ENCODE measurements at regions not wholly inside any gene's neighbourhood (a gene's known extent, or its start where the extent isn't known, plus 50 kb on each side); places are given as distances from the start of the nearest gene placed in this dataset.

DNA sequence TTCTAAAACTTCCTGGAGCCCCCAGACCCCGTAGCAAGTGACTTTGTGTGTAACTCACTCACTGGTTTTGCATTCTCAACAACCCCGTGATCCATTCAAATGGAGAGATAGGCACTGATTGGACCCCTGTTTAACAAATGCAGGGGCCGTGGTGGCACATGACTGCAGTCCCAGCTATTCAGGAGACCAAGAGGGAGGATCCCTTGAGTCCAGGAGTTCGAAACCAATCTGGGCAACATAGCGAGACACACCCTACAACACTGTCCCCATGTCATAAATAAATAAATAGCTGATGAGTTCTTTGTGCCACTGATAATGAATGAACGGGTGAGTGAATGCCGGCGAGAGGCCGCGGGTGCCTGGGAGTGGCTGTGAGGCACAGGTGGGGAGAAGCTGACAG lies 59.4 kb upstream of the PAX7 start:
- TF ChIP-seq, protein P1, sequence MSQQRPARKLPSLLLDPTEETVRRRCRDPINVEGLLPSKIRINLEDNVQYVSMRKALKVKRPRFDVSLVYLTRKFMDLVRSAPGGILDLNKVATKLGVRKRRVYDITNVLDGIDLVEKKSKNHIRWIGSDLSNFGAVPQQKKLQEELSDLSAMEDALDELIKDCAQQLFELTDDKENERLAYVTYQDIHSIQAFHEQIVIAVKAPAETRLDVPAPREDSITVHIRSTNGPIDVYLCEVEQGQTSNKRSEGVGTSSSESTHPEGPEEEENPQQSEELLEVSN (IDR thresholded peaks at IDR 0.05; ENCODE audit: borderline replicate concordance, low read depth): no peak
- TF ChIP-seq, protein P2, sequence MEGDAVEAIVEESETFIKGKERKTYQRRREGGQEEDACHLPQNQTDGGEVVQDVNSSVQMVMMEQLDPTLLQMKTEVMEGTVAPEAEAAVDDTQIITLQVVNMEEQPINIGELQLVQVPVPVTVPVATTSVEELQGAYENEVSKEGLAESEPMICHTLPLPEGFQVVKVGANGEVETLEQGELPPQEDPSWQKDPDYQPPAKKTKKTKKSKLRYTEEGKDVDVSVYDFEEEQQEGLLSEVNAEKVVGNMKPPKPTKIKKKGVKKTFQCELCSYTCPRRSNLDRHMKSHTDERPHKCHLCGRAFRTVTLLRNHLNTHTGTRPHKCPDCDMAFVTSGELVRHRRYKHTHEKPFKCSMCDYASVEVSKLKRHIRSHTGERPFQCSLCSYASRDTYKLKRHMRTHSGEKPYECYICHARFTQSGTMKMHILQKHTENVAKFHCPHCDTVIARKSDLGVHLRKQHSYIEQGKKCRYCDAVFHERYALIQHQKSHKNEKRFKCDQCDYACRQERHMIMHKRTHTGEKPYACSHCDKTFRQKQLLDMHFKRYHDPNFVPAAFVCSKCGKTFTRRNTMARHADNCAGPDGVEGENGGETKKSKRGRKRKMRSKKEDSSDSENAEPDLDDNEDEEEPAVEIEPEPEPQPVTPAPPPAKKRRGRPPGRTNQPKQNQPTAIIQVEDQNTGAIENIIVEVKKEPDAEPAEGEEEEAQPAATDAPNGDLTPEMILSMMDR (IDR thresholded peaks at IDR 0.05): no peak

All from A549 (cell line).